ENCODE measurements at regions not wholly inside any gene's neighbourhood (a gene's known extent, or its start where the extent isn't known, plus 50 kb on each side); places are given as distances from the start of the nearest gene placed in this dataset.

DNA sequence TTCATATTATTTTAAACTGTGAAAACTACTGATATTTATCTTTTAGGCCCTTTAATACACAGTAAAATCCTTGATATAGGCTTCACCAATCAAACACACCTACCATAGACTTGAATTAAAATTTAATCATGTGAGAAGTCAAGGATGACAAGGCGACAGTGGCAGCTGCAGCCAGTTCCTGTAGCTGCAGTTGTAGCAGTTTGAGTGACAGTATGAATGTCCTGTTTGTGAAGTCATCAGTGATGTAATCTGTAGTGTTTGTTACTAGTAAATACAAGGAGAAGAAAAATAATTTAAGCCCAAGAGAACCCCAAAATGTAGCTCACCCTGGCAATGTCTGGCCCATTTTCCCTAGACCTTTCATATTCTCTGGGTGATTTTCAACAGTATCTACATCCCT lies 897.0 kb downstream of the SLITRK6 start:
- TF ChIP-seq, protein P1, sequence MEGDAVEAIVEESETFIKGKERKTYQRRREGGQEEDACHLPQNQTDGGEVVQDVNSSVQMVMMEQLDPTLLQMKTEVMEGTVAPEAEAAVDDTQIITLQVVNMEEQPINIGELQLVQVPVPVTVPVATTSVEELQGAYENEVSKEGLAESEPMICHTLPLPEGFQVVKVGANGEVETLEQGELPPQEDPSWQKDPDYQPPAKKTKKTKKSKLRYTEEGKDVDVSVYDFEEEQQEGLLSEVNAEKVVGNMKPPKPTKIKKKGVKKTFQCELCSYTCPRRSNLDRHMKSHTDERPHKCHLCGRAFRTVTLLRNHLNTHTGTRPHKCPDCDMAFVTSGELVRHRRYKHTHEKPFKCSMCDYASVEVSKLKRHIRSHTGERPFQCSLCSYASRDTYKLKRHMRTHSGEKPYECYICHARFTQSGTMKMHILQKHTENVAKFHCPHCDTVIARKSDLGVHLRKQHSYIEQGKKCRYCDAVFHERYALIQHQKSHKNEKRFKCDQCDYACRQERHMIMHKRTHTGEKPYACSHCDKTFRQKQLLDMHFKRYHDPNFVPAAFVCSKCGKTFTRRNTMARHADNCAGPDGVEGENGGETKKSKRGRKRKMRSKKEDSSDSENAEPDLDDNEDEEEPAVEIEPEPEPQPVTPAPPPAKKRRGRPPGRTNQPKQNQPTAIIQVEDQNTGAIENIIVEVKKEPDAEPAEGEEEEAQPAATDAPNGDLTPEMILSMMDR (IDR thresholded peaks at IDR 0.05), result no peak
- TF ChIP-seq POLR2A (IDR thresholded peaks at IDR 0.05), result no peak

All from adrenal gland (tissue), 5 donors.